ENCODE measurements at regions not wholly inside any gene's neighbourhood (a gene's known extent, or its start where the extent isn't known, plus 50 kb on each side); places are given as distances from the start of the nearest gene placed in this dataset.
"Not testable (repeated sequence)": the region's sequence is repeated elsewhere in the genome, so short reads cannot be mapped to it uniquely, and the experiment has no call there.

- CTCF ChIA-PET: interaction anchor here (0.5 kb wide), 1 partner anchor 37 kb away, joined by 3 read pairs; no protein-coding TSS in a partner anchor
- not testable (repeated sequence) for H3K27ac Mint-ChIP-seq, H3K4me3 Mint-ChIP-seq
These were observed 51.3 kb downstream of the NACA2 start for GRCh38 chr17:61539728-61540127.

GRCh38 chr17:61538480-61538879 lies 52.5 kb downstream of the NACA2 start:
- DNase-seq: no peak
- Mint-ChIP-seq H3K27me3 (no peaks in the 10 kb centered on the region), H3K36me3 (no peaks in the 10 kb centered on the region), H3K4me1 (peaks cover 3% of the 10 kb centered on the region), H3K9me3 (no peaks in the 10 kb centered on the region), H3K4me3 (no peak overlapping the region), H3K27ac (no peak overlapping the region)
- CTCF ChIA-PET: no interaction called here

More at GRCh38 chr17:61539728-61540127, 51.3 kb downstream of the NACA2 start:
- not testable (repeated sequence) for DNase-seq, H3K36me3 Mint-ChIP-seq, H3K27me3 Mint-ChIP-seq, H3K9me3 Mint-ChIP-seq, H3K4me1 Mint-ChIP-seq

DNA sequence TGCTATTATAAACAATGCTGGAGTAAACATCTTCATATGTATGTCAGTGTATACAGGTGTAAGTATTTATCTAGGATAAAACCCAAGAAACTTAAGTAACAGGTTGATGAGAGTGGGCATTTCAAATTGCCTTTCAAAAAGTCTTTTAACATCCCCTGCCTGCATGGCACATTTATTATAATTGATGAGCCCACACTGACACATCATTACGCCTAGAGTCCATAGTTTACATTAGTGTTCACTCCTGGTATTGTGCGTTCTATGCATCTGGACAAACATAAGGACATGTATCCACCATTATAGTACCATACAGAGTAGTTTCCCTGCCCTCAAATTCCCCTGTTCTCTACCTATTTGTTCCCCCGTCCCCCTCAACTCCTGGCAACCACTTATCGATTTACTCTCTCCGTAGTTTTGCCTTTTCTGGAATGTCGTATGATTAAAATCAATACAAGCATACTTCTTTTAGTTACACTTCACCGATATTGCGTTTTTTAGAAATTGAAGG lies 53.7 kb downstream of the NACA2 start:
- no peaks in the 10 kb centered on the region for H3K36me3 Mint-ChIP-seq
- H3K9me3 Mint-ChIP-seq: no peaks in the 10 kb centered on the region
- H3K27ac Mint-ChIP-seq: no peak overlapping the region
- no peaks in the 10 kb centered on the region for H3K27me3 Mint-ChIP-seq
- CTCF ChIA-PET: no interaction called here
- no peak overlapping the region for H3K4me3 Mint-ChIP-seq
- DNase-seq: no peak
- peaks cover 3% of the 10 kb centered on the region for H3K4me1 Mint-ChIP-seq

DNA sequence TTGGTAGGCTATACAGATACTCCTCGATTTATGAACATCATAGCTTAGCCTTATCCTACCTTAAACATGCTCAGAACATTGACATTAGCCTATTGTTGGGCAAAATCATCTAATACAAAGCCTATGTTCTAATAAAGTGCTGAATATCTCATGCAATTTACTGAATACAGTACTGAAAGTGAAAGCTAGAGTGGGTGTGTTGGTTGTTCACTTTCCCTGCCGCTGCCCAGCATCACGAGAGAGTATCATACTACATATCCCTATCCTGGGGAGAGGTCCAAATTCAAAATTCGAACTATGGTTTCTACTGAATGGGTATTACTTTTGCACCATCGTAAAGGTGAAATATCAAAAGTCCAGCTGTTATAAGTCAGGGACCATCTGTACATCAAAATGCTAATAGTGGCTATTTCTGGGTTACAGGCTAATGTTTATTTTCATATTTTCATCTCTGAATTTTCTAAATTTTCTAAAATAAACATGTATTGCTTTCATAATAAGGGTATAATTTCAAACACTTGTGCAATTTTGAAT lies 54.5 kb downstream of the NACA2 start:
- no peak overlapping the region for H3K27ac Mint-ChIP-seq
- CTCF ChIA-PET: no interaction called here

More for the DNA sequence above, 54.5 kb downstream of the NACA2 start:
- Mint-ChIP-seq H3K4me3 (no peak overlapping the region), H3K4me1 (peaks cover 3% of the 10 kb centered on the region), H3K9me3 (no peaks in the 10 kb centered on the region), H3K36me3 (no peaks in the 10 kb centered on the region), H3K27me3 (no peaks in the 10 kb centered on the region)
- DNase-seq: no peak

All from activated naive CD4-positive, alpha-beta T cell treated with anti-CD3 and anti-CD28 coated beads, Interleukin-2, amount 10 ng/mL, durations not matched to agents 7 days and 5 days (primary cell).